Spinal cord (tissue), 9 donors: ENCODE measurements at regions not wholly inside any gene's neighbourhood (a gene's known extent, or its start where the extent isn't known, plus 50 kb on each side); places are given as distances from the start of the nearest gene placed in this dataset.

Source experiments
- DNase-seq, 6 donors: peaks; one replicate each; pipeline versions ENCODE4 v3.0.0 to v3.0.0-alpha.2; 2013 to 2015; ENCODE audit warnings: low spot score in 6 of 6, low read depth in 4 of 6
- H3K27ac ChIP-seq: one replicate; pipeline ENCODE4 v1.5.1; 2013; ENCODE audit warnings: low read depth, low read length, control low read depth
- H3K27me3 ChIP-seq: one replicate; pipeline ENCODE4 v1.6.1; 2013; ENCODE audit warnings: low read length; ENCODE audit not compliant: control insufficient read depth, insufficient read depth
- H3K36me3 ChIP-seq: one replicate; pipeline ENCODE4 v1.6.1; 2013; ENCODE audit warnings: low read length; ENCODE audit not compliant: control insufficient read depth, insufficient read depth
- H3K4me1 ChIP-seq: one replicate; pipeline ENCODE4 v1.6.1; 2013; ENCODE audit warnings: low read length; ENCODE audit not compliant: control insufficient read depth, insufficient read depth
- H3K4me3 ChIP-seq: one replicate; pipeline ENCODE4 v1.5.1; 2013; ENCODE audit warnings: low read depth, low read length, control low read depth
- H3K9me3 ChIP-seq: one replicate; pipeline ENCODE4 v1.6.1; 2013; ENCODE audit warnings: low read length; ENCODE audit not compliant: control insufficient read depth, insufficient read depth
- WGBS: methylation state at CpG from one replicate; pipeline ENCODE4 v1.1.5; 2013; ENCODE audit warnings: missing lambda C conversion rate; ENCODE audit not compliant: insufficient coverage; 5-methylcytosine and 5-hydroxymethylcytosine counted together
- donor health status: healthy.

- H3K27me3 ChIP-seq = no peaks in the 10 kb centered on the region
- H3K4me1 ChIP-seq = peaks cover 5% of the 10 kb centered on the region
- DNase-seq = no peak
- H3K36me3 ChIP-seq = no peaks in the 10 kb centered on the region
- H3K9me3 ChIP-seq = no peaks in the 10 kb centered on the region
- H3K4me3 ChIP-seq = no peak overlapping the region
- no peak overlapping the region for H3K27ac ChIP-seq
- WGBS = 84% methylated on average over 7 of the region's 10 CpGs
These were observed 67.5 kb downstream of the PSMG1 start for GRCh38 chr21:39115576-39116235.

- no peak for DNase-seq
- H3K9me3 ChIP-seq = no peaks in the 10 kb centered on the region
- whole genome bisulfite sequencing = 70% methylated on average over 10 of the region's 11 CpGs
These were observed 68.2 kb downstream of the PSMG1 start for GRCh38 chr21:39114871-39115575.

GRCh38 chr21:39111931-39112550 is 71.2 kb downstream of the PSMG1 start:
- no peak overlapping the region for H3K27ac ChIP-seq

More at GRCh38 chr21:39114871-39115575, 68.2 kb downstream of the PSMG1 start:
- no peaks in the 10 kb centered on the region for H3K36me3 ChIP-seq
- no peak overlapping the region for H3K4me3 ChIP-seq
- no peak overlapping the region for H3K27ac ChIP-seq
- no peaks in the 10 kb centered on the region for H3K27me3 ChIP-seq
- H3K4me1 ChIP-seq = peaks cover 5% of the 10 kb centered on the region

GRCh38 chr21:39110431-39110830 is 72.8 kb downstream of the PSMG1 start:
- Histone ChIP-seq H3K27ac (no peak overlapping the region), H3K27me3 (no peaks in the 10 kb centered on the region), H3K4me3 (no peak overlapping the region), H3K9me3 (no peaks in the 10 kb centered on the region), H3K4me1 (peaks cover 5% of the 10 kb centered on the region), H3K36me3 (no peaks in the 10 kb centered on the region)
- 77% methylated on average over 4 of the region's 4 CpGs for WGBS
- DNase-seq = no peak

More at GRCh38 chr21:39111931-39112550, 71.2 kb downstream of the PSMG1 start:
- peaks cover 5% of the 10 kb centered on the region for H3K4me1 ChIP-seq
- DNase-seq = peak in 1 of 6 donors; percentile 90
- no peaks in the 10 kb centered on the region for H3K27me3 ChIP-seq
- no peak overlapping the region for H3K4me3 ChIP-seq
- WGBS = 50% methylated on average over 2 of the region's 6 CpGs
- no peaks in the 10 kb centered on the region for H3K36me3 ChIP-seq
- H3K9me3 ChIP-seq = no peaks in the 10 kb centered on the region

GRCh38 chr21:39109596-39110210 is 73.5 kb downstream of the PSMG1 start:
- H3K4me3 ChIP-seq = no peak overlapping the region
- no peaks in the 10 kb centered on the region for H3K9me3 ChIP-seq
- 80% methylated on average over 8 of the region's 9 CpGs for WGBS

GRCh38 chr21:39109163-39109530 is 74.1 kb downstream of the PSMG1 start:
- Histone ChIP-seq H3K27ac (no peak overlapping the region), H3K4me3 (no peak overlapping the region), H3K27me3 (no peaks in the 10 kb centered on the region), H3K4me1 (no peaks in the 10 kb centered on the region), H3K9me3 (no peaks in the 10 kb centered on the region), H3K36me3 (no peaks in the 10 kb centered on the region)
- DNase-seq = no peak
- no CpG with 5 or more reads among the region's 6 CpGs for WGBS

More at GRCh38 chr21:39109596-39110210, 73.5 kb downstream of the PSMG1 start:
- Histone ChIP-seq H3K4me1 (no peaks in the 10 kb centered on the region), H3K27me3 (no peaks in the 10 kb centered on the region), H3K36me3 (no peaks in the 10 kb centered on the region), H3K27ac (no peak overlapping the region)
- DNase-seq = no peak

- no peak overlapping the region for H3K4me3 ChIP-seq
- no peaks in the 10 kb centered on the region for H3K36me3 ChIP-seq
- no peaks in the 10 kb centered on the region for H3K9me3 ChIP-seq
- DNase-seq = no peak
- WGBS = 95% methylated on average over 16 of the region's 23 CpGs
- H3K4me1 ChIP-seq = no peaks in the 10 kb centered on the region
- H3K27me3 ChIP-seq = no peaks in the 10 kb centered on the region
- H3K27ac ChIP-seq = no peak overlapping the region
These were observed 74.7 kb downstream of the PSMG1 start for GRCh38 chr21:39108291-39109162.

GRCh38 chr21:39107739-39108138 is 75.5 kb downstream of the PSMG1 start:
- H3K27ac ChIP-seq = no peak overlapping the region
- H3K27me3 ChIP-seq = no peaks in the 10 kb centered on the region
- WGBS = 85% methylated on average over 9 of the region's 13 CpGs
- H3K4me1 ChIP-seq = no peaks in the 10 kb centered on the region
- no peaks in the 10 kb centered on the region for H3K36me3 ChIP-seq
- no peaks in the 10 kb centered on the region for H3K9me3 ChIP-seq
- H3K4me3 ChIP-seq = no peak overlapping the region
- DNase-seq = no peak

- no peaks in the 10 kb centered on the region for H3K9me3 ChIP-seq
- 93% methylated on average over 15 of the region's 15 CpGs for WGBS
- H3K27ac ChIP-seq = no peak overlapping the region
- H3K4me3 ChIP-seq = no peak overlapping the region
- no peaks in the 10 kb centered on the region for H3K27me3 ChIP-seq
- DNase-seq = no peak
- no peaks in the 10 kb centered on the region for H3K4me1 ChIP-seq
- H3K36me3 ChIP-seq = no peaks in the 10 kb centered on the region
These were observed 76.3 kb downstream of the PSMG1 start for GRCh38 chr21:39106881-39107462.
